HCT116 (cell line): ENCODE measurements at regions not wholly inside any gene's neighbourhood (a gene's known extent, or its start where the extent isn't known, plus 50 kb on each side); places are given as distances from the start of the nearest gene placed in this dataset.

Source experiments
- ATAC-seq: fragments of 200-7000 bp; cut with Tn5 transposase; 2 replicates; pipeline ENCODE4 v1.9.1; 2020; ENCODE audit warnings: mild to moderate bottlenecking, moderate library complexity
- BruUV-seq: library from RNA; stranded (reverse); fragments of 400-500 nt; replicated peaks from 2 replicates; lab custom pipeline; 2021; lab: Mats Ljungman, UMichigan
- CTCF ChIA-PET: fragments of 300-600 bp; sonication (Branson Sonifier 250); formaldehyde crosslinking; loops from one replicate; lab custom pipeline; 2021; ENCODE audit warnings: antibody characterized with exemption; lab: Charles Lee
- POLR2A ChIA-PET: fragments of 300-600, 350-600 bp; sonication (Branson Sonifier 250); formaldehyde crosslinking; loops from one replicate; lab custom pipeline; 2021; ENCODE audit warnings: antibody characterized with exemption; lab: Charles Lee
- RAD21 ChIA-PET, 2 experiments: fragments of 300-600 bp; sonication (Branson Sonifier 250); formaldehyde crosslinking; loops; one replicate each; lab custom pipeline; 2023; ENCODE audit warnings: low total read pairs in 2 of 2; ENCODE audit not compliant: uncharacterized antibody in 2 of 2, unreplicated experiment in 2 of 2, low non-redundant PET in 1 of 2; lab: Charles Lee
- DNase-seq: peaks from one replicate; pipeline ENCODE4 v3.0.0-alpha.2; 2010; ENCODE audit warnings: low read depth, low spot score
- H2AFZ ChIP-seq: fragments of 200-600 bp; shearing (Covaris generic), sonication (generic); 2 replicates; pipeline ENCODE4 v1.6.1; 2017; ENCODE audit warnings: low read depth, mixed run types, mixed read lengths, antibody characterized with exemption, low read length; ENCODE audit not compliant: poor library complexity, severe bottlenecking
- H3K27ac ChIP-seq: 2 replicates; pipeline ENCODE4 v1.5.1; 2012; ENCODE audit warnings: low read depth, low read length
- H3K27me3 ChIP-seq: fragments of 200-600 bp; sonication (generic); 2 replicates; pipeline ENCODE4 v1.6.1; 2016; ENCODE audit warnings: mixed run types, low read length, mixed read lengths; ENCODE audit not compliant: insufficient read depth
- H3K36me3 ChIP-seq, 2 experiments: fragments of 200-500 bp in 1 of 2; fragments of 200-600 bp in 1 of 2; sonication (Bioruptor generic) in 1 of 2; sonication (generic) in 1 of 2; 2 replicates each; pipeline versions ENCODE4 v1.5.1 to v1.6.1; 2014 to 2016; ENCODE audit warnings: low read length in 2 of 2, inconsistent platforms in 1 of 2, mixed read lengths in 1 of 2, mixed run types in 1 of 2; ENCODE audit not compliant: insufficient read depth in 2 of 2, control insufficient read depth in 1 of 2
- H3K4me1 ChIP-seq, 2 experiments: fragments of 200-600 bp in 1 of 2; sonication (generic) in 1 of 2; 2 replicates each; pipeline versions ENCODE4 v1.5.1 to v1.6.1; 2012 to 2017; ENCODE audit warnings: low read length in 2 of 2, inconsistent platforms in 1 of 2, mild to moderate bottlenecking in 1 of 2, mixed read lengths in 1 of 2, mixed run types in 1 of 2, moderate library complexity in 1 of 2; ENCODE audit not compliant: insufficient read depth in 2 of 2, control insufficient read depth in 1 of 2
- H3K4me2 ChIP-seq: fragments of 200-600 bp; sonication (generic); 2 replicates; pipeline ENCODE4 v1.6.1; 2017; ENCODE audit warnings: mixed run types, low read length, mixed read lengths
- H3K4me3 ChIP-seq, 2 experiments: fragments of 200-600 bp in 1 of 2; sonication (generic) in 1 of 2; replicated peaks in 1 of 2; 2 replicates each; pipeline ENCODE4 v1.5.1; 2011 to 2016; ENCODE audit warnings: low read length in 2 of 2, control low read depth in 1 of 2, low read depth in 1 of 2, mild to moderate bottlenecking in 1 of 2, mixed read lengths in 1 of 2, mixed run types in 1 of 2
- H3K79me2 ChIP-seq: fragments of 200-600 bp; sonication (generic); 2 replicates; pipeline ENCODE4 v1.6.1; 2017; ENCODE audit warnings: mild to moderate bottlenecking, mixed run types, low read length, moderate library complexity, mixed read lengths; ENCODE audit not compliant: insufficient read depth
- H3K9ac ChIP-seq: fragments of 200-600 bp; sonication (generic); 2 replicates; pipeline ENCODE4 v1.6.1; 2016; ENCODE audit warnings: low read length, mixed read lengths
- H3K9me2 ChIP-seq: fragments of 200-600 bp; sonication (generic), shearing (Covaris generic); 2 replicates; pipeline ENCODE4 v1.6.1; 2017; ENCODE audit warnings: mixed run types, mild to moderate bottlenecking, moderate library complexity; ENCODE audit not compliant: insufficient read depth
- H3K9me3 ChIP-seq, 2 experiments: fragments of 200-500 bp in 1 of 2; fragments of 200-600 bp in 1 of 2; sonication (Bioruptor generic) in 1 of 2; sonication (generic) in 1 of 2; 2 replicates each; pipeline ENCODE4 v1.6.1; 2014 to 2017; ENCODE audit warnings: low read length in 2 of 2, mixed read lengths in 2 of 2, inconsistent platforms in 1 of 2, low read depth in 1 of 2, mild to moderate bottlenecking in 1 of 2, mixed run types in 1 of 2, moderate library complexity in 1 of 2; ENCODE audit not compliant: control insufficient read depth in 1 of 2, insufficient read depth in 1 of 2
- H4K20me1 ChIP-seq: fragments of 200-600 bp; sonication (generic), shearing (Covaris generic); 2 replicates; pipeline ENCODE4 v1.6.1; 2017; ENCODE audit warnings: mixed run types, mild to moderate bottlenecking, moderate library complexity; ENCODE audit not compliant: insufficient read depth
- CEBPB ChIP-seq: IDR thresholded peaks from 2 replicates; pipeline ENCODE4 v1.6.1; 2012; ENCODE audit warnings: low read depth
- CTCF ChIP-seq, 3 experiments: fragments of 200-600 bp in 1 of 3; sonication (generic) in 1 of 3; IDR thresholded peaks in 2 of 3; conservative IDR thresholded peaks in 1 of 3; 2 replicates each; pipeline ENCODE4 v1.5.1; 2012 to 2017; ENCODE audit warnings: low read depth in 2 of 3, low read length in 2 of 3, antibody characterized with exemption in 1 of 3, borderline replicate concordance in 1 of 3, control low read depth in 1 of 3, mild to moderate bottlenecking in 1 of 3, mixed read lengths in 1 of 3, mixed run types in 1 of 3, moderate library complexity in 1 of 3; ENCODE audit not compliant: insufficient read depth in 1 of 3
- ELF1 ChIP-seq: IDR thresholded peaks from 2 replicates; pipeline ENCODE4 v1.6.1; 2012; ENCODE audit warnings: low read depth, borderline replicate concordance
- EZH2phosphoT487 ChIP-seq: fragments of 200-600 bp; IDR thresholded peaks from 2 replicates; pipeline ENCODE4 v1.6.1; 2018; ENCODE audit warnings: antibody characterized with exemption, borderline replicate concordance
- REST ChIP-seq: IDR thresholded peaks from 2 replicates; pipeline ENCODE4 v1.6.1; 2012; ENCODE audit warnings: low read depth
- SRF ChIP-seq: IDR thresholded peaks from 2 replicates; pipeline ENCODE4 v1.6.1; 2012; ENCODE audit warnings: low read depth
- ZNF274 ChIP-seq: fragments of 200-500 bp; sonication (Bioruptor generic); IDR thresholded peaks from 2 replicates; pipeline ENCODE4 v1.6.1; 2014; ENCODE audit warnings: mild to moderate bottlenecking, low read depth, low read length, inconsistent platforms
- intact Hi-C: fragments of 100-400 bp; cut with micrococcal nuclease; formaldehyde crosslinking; loops from 2 replicates; pipeline ENCODE4 v1.10.0; 2022

GRCh38 chr21:34020005-34020847, 53.2 kb upstream of the MRPS6 start:
- Histone ChIP-seq H3K9me2 (no peaks in the 10 kb centered on the region), H3K36me3 (no peaks in the 10 kb centered on the region), H3K4me3 (no peak overlapping the region), H3K4me2 (no peak overlapping the region), H3K9me3 (peaks cover 0 to 7% of the 10 kb centered on the region in 2 experiments; a peak in 1 of 4 replicates), H3K4me1 (peaks cover 11 to 15% of the 10 kb centered on the region in 2 experiments), H3K27ac (no peak overlapping the region), H3K79me2 (no peaks in the 10 kb centered on the region), H4K20me1 (no peaks in the 10 kb centered on the region), H3K9ac (no peak overlapping the region), H3K27me3 (no peaks in the 10 kb centered on the region), H2AFZ (no peak overlapping the region)
- POLR2A ChIA-PET = no interaction called here
- no peak for TF ChIP-seq CTCF (IDR thresholded peaks at IDR 0.05 in 2 of 3, conservative IDR thresholded peaks at IDR 0.05 in 1 of 3; ENCODE audit: borderline replicate concordance in 1 of 3, insufficient read depth in 1 of 3, low read depth in 2 of 3, low read length in 2 of 3)
- no peak for TF ChIP-seq REST
- TF ChIP-seq EZH2phosphoT487 = no peak
- TF ChIP-seq ZNF274 = no peak
- TF ChIP-seq SRF = no peak
- no peak for TF ChIP-seq CEBPB
- TF ChIP-seq ELF1 = no peak
- DNase-seq (no peak), ATAC-seq (no peak)
- no TSS peak for BruUV-seq
- RAD21 ChIA-PET = no interaction called here
- intact Hi-C loops = no loop called here
- CTCF ChIA-PET = no interaction called here
